ENCODE measurements at regions not wholly inside any gene's neighbourhood (a gene's known extent, or its start where the extent isn't known, plus 50 kb on each side); places are given as distances from the start of the nearest gene placed in this dataset.

DNA sequence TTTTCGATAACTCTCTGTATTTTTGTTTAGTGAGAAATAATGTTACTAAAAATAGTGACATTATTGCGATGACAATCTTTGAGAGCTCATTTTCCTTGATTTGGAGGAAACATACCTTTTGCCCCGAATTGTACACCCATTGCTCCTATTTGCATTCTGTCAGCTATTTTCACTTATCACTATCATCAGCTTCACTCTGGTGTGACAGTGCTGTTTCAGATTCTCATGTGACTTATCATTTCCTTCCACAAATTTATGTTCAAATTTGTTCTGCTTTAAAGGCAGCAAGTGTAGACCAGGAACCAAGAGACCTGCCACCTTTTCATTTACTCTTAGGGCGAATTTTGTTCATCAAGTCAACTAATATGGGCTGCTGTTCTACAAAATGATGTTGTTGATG is 179.4 kb downstream of the RBM46 start:
- Histone ChIP-seq H2AFZ (ENCODE audit: low read depth) (no peak overlapping the region), H3K9ac (no peak overlapping the region), H3K79me2 (ENCODE audit: insufficient read depth, low read depth) (no peaks in the 10 kb centered on the region), H3K27me3 (ENCODE audit: insufficient read depth, low read depth) (no peaks in the 10 kb centered on the region), H3K4me1 (ENCODE audit: low read depth, poor library complexity, severe bottlenecking) (no peaks in the 10 kb centered on the region), H3K36me3 (ENCODE audit: insufficient read depth) (no peaks in the 10 kb centered on the region), H3K4me3 (IDR thresholded peaks at IDR 0.05; ENCODE audit: insufficient read depth, low read depth, low read length) (no peak overlapping the region), H3K4me2 (no peak overlapping the region), H3K27ac (no peak overlapping the region), H4K20me1 (ENCODE audit: insufficient read depth) (no peaks in the 10 kb centered on the region)
- TF ChIP-seq, protein P1, sequence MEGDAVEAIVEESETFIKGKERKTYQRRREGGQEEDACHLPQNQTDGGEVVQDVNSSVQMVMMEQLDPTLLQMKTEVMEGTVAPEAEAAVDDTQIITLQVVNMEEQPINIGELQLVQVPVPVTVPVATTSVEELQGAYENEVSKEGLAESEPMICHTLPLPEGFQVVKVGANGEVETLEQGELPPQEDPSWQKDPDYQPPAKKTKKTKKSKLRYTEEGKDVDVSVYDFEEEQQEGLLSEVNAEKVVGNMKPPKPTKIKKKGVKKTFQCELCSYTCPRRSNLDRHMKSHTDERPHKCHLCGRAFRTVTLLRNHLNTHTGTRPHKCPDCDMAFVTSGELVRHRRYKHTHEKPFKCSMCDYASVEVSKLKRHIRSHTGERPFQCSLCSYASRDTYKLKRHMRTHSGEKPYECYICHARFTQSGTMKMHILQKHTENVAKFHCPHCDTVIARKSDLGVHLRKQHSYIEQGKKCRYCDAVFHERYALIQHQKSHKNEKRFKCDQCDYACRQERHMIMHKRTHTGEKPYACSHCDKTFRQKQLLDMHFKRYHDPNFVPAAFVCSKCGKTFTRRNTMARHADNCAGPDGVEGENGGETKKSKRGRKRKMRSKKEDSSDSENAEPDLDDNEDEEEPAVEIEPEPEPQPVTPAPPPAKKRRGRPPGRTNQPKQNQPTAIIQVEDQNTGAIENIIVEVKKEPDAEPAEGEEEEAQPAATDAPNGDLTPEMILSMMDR (conservative IDR thresholded peaks at IDR 0.05; ENCODE audit: low read depth, low read length): no peak

DNA sequence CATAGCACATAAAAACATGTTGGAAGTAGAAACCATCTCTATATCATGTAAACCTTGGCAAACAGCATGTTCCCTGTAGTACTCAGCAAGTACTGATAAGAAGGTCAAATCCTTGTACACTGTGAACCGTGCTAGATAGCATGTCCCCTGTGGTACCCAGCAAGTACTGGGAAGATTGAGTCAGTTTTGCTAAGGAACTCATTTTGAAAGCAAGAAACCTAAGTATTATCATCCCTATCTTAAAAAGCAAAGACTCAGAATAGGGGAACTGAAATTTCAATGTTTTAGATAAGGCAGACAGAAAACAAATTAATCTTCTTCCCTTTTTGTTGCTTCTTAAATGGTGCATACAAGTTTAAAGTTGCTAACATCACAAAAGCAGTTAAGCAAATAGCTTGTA is 180.2 kb downstream of the RBM46 start:
- Histone ChIP-seq H2AFZ (ENCODE audit: low read depth) (no peak overlapping the region), H4K20me1 (ENCODE audit: insufficient read depth) (no peaks in the 10 kb centered on the region), H3K4me2 (no peak overlapping the region), H3K4me3 (IDR thresholded peaks at IDR 0.05; ENCODE audit: insufficient read depth, low read depth, low read length) (no peak overlapping the region), H3K4me1 (ENCODE audit: low read depth, poor library complexity, severe bottlenecking) (no peaks in the 10 kb centered on the region), H3K9ac (no peak overlapping the region), H3K27ac (no peak overlapping the region), H3K79me2 (ENCODE audit: insufficient read depth, low read depth) (no peaks in the 10 kb centered on the region), H3K27me3 (ENCODE audit: insufficient read depth, low read depth) (no peaks in the 10 kb centered on the region), H3K36me3 (ENCODE audit: insufficient read depth) (no peaks in the 10 kb centered on the region)
- TF ChIP-seq, protein P1 (conservative IDR thresholded peaks at IDR 0.05; ENCODE audit: low read depth, low read length): no peak

DNA sequence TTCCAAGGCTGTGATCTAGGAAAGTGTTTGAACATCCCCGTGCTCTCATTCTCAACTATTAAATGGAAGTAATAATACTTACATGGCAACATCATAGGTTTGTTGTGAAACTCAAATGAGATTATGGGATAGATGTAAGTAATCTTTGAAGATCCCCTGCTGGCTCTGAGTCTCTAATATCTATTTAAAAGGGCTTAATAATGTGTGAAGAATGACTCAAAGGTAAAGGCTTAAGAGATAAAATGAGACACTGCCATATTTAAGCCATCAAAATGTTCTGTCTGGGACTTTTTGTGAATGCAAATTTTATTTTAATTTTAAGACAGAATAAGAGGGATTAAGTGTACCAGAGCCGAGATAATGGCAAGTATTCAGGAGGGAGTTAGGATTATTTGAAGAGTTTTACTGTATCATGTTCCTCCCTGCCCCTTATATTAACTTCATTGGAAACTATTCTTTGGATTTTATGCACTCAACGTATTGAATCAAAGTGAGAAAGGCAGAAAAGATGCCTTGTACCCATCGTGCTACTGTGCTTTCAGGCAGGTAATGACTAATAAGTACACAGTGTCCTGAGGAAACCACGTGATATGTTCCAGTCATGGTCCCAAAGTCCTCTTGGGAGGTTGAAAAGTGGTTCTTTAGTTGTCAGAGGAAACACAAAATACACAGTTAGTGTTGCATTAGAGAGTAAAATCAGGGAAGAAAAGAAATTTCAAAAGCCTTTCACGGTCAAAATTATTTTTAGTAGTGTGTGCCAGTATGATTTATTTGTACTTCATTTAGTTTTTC is 192.4 kb downstream of the RBM46 start:
- Histone ChIP-seq H3K4me1 (ENCODE audit: low read depth, poor library complexity, severe bottlenecking) (no peaks in the 10 kb centered on the region), H3K4me2 (no peak overlapping the region), H3K79me2 (ENCODE audit: insufficient read depth, low read depth) (no peaks in the 10 kb centered on the region), H2AFZ (ENCODE audit: low read depth) (no peak overlapping the region), H3K9ac (no peak overlapping the region), H3K36me3 (ENCODE audit: insufficient read depth) (no peaks in the 10 kb centered on the region), H3K27ac (no peak overlapping the region), H4K20me1 (ENCODE audit: insufficient read depth) (no peaks in the 10 kb centered on the region; the same call in 1 of the 2 replicates), H3K4me3 (IDR thresholded peaks at IDR 0.05; ENCODE audit: insufficient read depth, low read depth, low read length) (no peak overlapping the region), H3K27me3 (ENCODE audit: insufficient read depth, low read depth) (no peaks in the 10 kb centered on the region)
- TF ChIP-seq, protein P1 (conservative IDR thresholded peaks at IDR 0.05; ENCODE audit: low read depth, low read length): no peak

DNA sequence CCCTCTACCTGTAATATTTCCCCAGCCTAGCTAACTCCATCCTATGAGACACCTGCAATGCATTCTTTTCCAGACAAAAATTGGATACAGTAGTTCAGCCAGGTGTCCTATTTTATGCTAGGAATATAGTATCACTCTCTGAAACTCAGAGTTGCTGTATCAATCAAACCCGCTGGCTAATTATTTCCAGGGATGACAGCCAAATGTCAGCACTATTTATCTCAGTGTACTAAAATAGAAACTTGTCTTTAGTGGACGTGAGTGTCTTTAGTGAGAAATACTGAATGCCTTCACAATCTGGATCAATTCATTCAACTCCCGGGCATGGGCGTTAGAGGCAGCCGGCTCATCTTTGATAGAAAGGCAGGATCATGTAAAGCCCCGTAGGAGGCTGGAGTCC is 196.2 kb downstream of the RBM46 start:
- Histone ChIP-seq H3K4me2 (no peak overlapping the region), H3K4me1 (ENCODE audit: low read depth, poor library complexity, severe bottlenecking) (no peaks in the 10 kb centered on the region), H3K4me3 (IDR thresholded peaks at IDR 0.05; ENCODE audit: insufficient read depth, low read depth, low read length) (no peak overlapping the region), H3K27ac (no peak overlapping the region), H3K27me3 (ENCODE audit: insufficient read depth, low read depth) (no peaks in the 10 kb centered on the region), H3K79me2 (ENCODE audit: insufficient read depth, low read depth) (no peaks in the 10 kb centered on the region), H3K36me3 (ENCODE audit: insufficient read depth) (no peaks in the 10 kb centered on the region), H3K9ac (no peak overlapping the region), H2AFZ (ENCODE audit: low read depth) (no peak overlapping the region), H4K20me1 (ENCODE audit: insufficient read depth) (no peaks in the 10 kb centered on the region; the same call in 1 of the 2 replicates)
- TF ChIP-seq, protein P1 (conservative IDR thresholded peaks at IDR 0.05; ENCODE audit: low read depth, low read length): no peak
